ENCODE measurements at regions not wholly inside any gene's neighbourhood (a gene's known extent, or its start where the extent isn't known, plus 50 kb on each side); places are given as distances from the start of the nearest gene placed in this dataset.

GRCh38 chr18:38693104-38693503, 1127.5 kb upstream of the CELF4 start:
- peak overlapping the region; percentile 27 for H2AFZ ChIP-seq (replicated peaks)
- Mint-ChIP-seq H3K36me3 (no peaks in the 10 kb centered on the region), H3K4me1 (peaks cover 26% of the 10 kb centered on the region), H3K9me3 (no peaks in the 10 kb centered on the region), H3K27me3 (ENCODE audit: insufficient read depth, low read depth) (no peaks in the 10 kb centered on the region), H3K27ac (peak overlapping the region; percentile 61), H3K4me3 (no peak overlapping the region)
- H3K9ac ChIP-seq, result no peak overlapping the region
- no peaks in the 10 kb centered on the region for H4K20me1 ChIP-seq (ENCODE audit: low read depth)
- DNase-seq (ENCODE audit: low spot score), result no peak
- no peaks in the 10 kb centered on the region for H3K9me3 ChIP-seq (ENCODE audit: low read depth)
- H3K79me2 ChIP-seq (ENCODE audit: low read depth), result no peaks in the 10 kb centered on the region
- no peak for TF ChIP-seq EZH2 (IDR thresholded peaks at IDR 0.05)
- TF ChIP-seq EZH2phosphoT487 (IDR thresholded peaks at IDR 0.05), result no peak
- TF ChIP-seq CTCF (IDR thresholded peaks at IDR 0.05), result no peak
- H3K27me3 ChIP-seq, result no peaks in the 10 kb centered on the region
- peaks cover 9% of the 10 kb centered on the region for H3K4me1 ChIP-seq
- H3K4me2 ChIP-seq, result no peak overlapping the region
- no peaks in the 10 kb centered on the region for H3F3A ChIP-seq (ENCODE audit: low read depth)
- H3K27ac ChIP-seq, result no peak overlapping the region
- no peaks in the 10 kb centered on the region for H3K36me3 ChIP-seq
- H3K4me3 ChIP-seq, result no peak overlapping the region

DNA sequence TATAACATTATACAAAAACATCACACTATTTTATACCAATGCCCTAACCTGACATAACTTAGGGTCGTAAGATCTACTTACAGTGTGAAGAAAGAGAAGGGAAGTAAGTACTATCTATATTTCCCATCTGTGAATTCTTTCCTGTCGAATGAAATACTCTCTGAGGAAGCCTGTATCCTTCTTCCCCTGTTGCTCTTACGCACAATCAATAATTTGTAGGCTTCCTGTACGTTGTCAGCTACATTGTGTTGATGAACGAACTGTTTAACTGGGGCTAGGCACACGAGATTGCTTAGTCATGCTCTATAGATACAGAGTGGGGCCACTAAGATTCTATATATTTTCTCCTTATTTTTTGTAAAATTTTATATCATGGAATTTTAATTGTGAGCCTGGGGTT, 1125.0 kb upstream of the CELF4 start:
- no peak overlapping the region for H3K4me3 Mint-ChIP-seq
- H3F3A ChIP-seq (ENCODE audit: low read depth), result no peaks in the 10 kb centered on the region
- no peaks in the 10 kb centered on the region for H4K20me1 ChIP-seq (ENCODE audit: low read depth)
- no peak for DNase-seq (ENCODE audit: low spot score)
- no peaks in the 10 kb centered on the region for H3K27me3 Mint-ChIP-seq (ENCODE audit: insufficient read depth, low read depth)
- no peak overlapping the region for H3K4me3 ChIP-seq
- no peaks in the 10 kb centered on the region for H3K36me3 ChIP-seq
- TF ChIP-seq EZH2 (IDR thresholded peaks at IDR 0.05), result no peak
- TF ChIP-seq CTCF (IDR thresholded peaks at IDR 0.05), result no peak
- TF ChIP-seq EZH2phosphoT487 (IDR thresholded peaks at IDR 0.05), result no peak
- peaks cover 11% of the 10 kb centered on the region for H3K4me1 Mint-ChIP-seq
- H3K36me3 Mint-ChIP-seq, result no peaks in the 10 kb centered on the region
- no peaks in the 10 kb centered on the region for H3K79me2 ChIP-seq (ENCODE audit: low read depth)
- H3K4me1 ChIP-seq, result no peaks in the 10 kb centered on the region
- H3K9me3 Mint-ChIP-seq, result no peaks in the 10 kb centered on the region
- no peak overlapping the region for H3K4me2 ChIP-seq
- H3K27ac ChIP-seq, result no peak overlapping the region
- no peak overlapping the region for H2AFZ ChIP-seq (replicated peaks)
- no peak overlapping the region for H3K27ac Mint-ChIP-seq
- H3K27me3 ChIP-seq, result no peaks in the 10 kb centered on the region
- H3K9ac ChIP-seq, result no peak overlapping the region
- no peaks in the 10 kb centered on the region for H3K9me3 ChIP-seq (ENCODE audit: low read depth)

DNA sequence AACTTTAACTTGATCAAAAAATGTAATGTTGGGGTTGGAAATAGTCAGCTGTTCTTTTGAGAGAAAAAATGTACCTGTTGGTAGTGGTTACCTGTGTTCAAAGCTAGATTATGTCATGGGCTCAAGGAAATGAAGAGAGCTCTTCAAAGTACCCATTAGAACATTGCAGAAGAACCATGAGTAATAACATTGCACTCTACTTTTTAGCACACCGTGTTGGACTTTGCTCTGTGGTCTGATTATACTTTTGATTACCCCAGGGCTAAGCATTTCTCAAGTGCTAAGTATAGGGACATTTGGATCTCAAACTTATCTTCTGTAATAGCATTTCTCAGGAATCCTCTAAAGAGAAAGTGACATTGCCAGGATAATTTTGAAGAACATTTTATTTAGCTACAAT, 1122.8 kb upstream of the CELF4 start:
- Histone ChIP-seq H3K4me2 (no peak overlapping the region), H3F3A (ENCODE audit: low read depth) (no peaks in the 10 kb centered on the region), H3K9me3 (ENCODE audit: low read depth) (no peaks in the 10 kb centered on the region), H3K4me1 (no peaks in the 10 kb centered on the region), H3K27me3 (no peaks in the 10 kb centered on the region), H3K4me3 (no peak overlapping the region), H3K36me3 (no peaks in the 10 kb centered on the region), H3K9ac (no peak overlapping the region), H3K79me2 (ENCODE audit: low read depth) (no peaks in the 10 kb centered on the region), H3K27ac (no peak overlapping the region), H2AFZ (replicated peaks) (no peak overlapping the region), H4K20me1 (ENCODE audit: low read depth) (no peaks in the 10 kb centered on the region)
- Mint-ChIP-seq H3K4me3 (no peak overlapping the region), H3K4me1 (peaks cover 7% of the 10 kb centered on the region), H3K27me3 (ENCODE audit: insufficient read depth, low read depth) (no peaks in the 10 kb centered on the region), H3K27ac (no peak overlapping the region), H3K36me3 (no peaks in the 10 kb centered on the region), H3K9me3 (no peaks in the 10 kb centered on the region)
- TF ChIP-seq EZH2phosphoT487 (IDR thresholded peaks at IDR 0.05) (no peak), EZH2 (IDR thresholded peaks at IDR 0.05) (no peak), CTCF (IDR thresholded peaks at IDR 0.05) (no peak)
- DNase-seq (ENCODE audit: low spot score), result no peak

DNA sequence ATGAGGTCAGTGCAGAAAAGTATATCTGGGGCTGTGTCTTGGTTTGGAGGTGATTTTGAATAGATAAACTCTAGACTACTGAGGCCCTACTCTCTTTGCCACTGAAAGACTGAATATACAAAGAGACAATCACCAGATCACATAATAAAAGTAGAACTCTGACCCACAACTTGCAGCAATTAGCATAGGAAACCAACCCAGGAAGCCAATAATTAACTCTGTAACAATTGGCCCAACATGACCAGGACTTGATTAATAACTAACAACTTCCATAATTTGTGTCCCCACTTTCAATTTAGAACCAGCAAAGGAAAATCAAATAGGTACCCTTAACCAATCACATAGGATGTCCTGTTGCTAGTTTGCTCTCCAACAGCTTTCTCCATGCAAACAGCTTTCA, 1104.9 kb upstream of the CELF4 start:
- TF ChIP-seq CTCF (IDR thresholded peaks at IDR 0.05) (no peak), EZH2phosphoT487 (IDR thresholded peaks at IDR 0.05) (no peak), EZH2 (IDR thresholded peaks at IDR 0.05) (no peak)
- Histone ChIP-seq H3K27ac (no peak overlapping the region), H2AFZ (replicated peaks) (no peak overlapping the region), H3F3A (ENCODE audit: low read depth) (no peaks in the 10 kb centered on the region), H3K9ac (no peak overlapping the region), H3K4me1 (no peaks in the 10 kb centered on the region), H3K79me2 (ENCODE audit: low read depth) (no peaks in the 10 kb centered on the region), H3K4me3 (no peak overlapping the region), H4K20me1 (ENCODE audit: low read depth) (no peaks in the 10 kb centered on the region), H3K4me2 (no peak overlapping the region), H3K9me3 (ENCODE audit: low read depth) (no peaks in the 10 kb centered on the region), H3K27me3 (no peaks in the 10 kb centered on the region), H3K36me3 (peaks cover 3% of the 10 kb centered on the region)
- DNase-seq (ENCODE audit: low spot score), result no peak
- H3K36me3 Mint-ChIP-seq, result no peaks in the 10 kb centered on the region
- peaks cover 11% of the 10 kb centered on the region for H3K9me3 Mint-ChIP-seq
- no peak overlapping the region for H3K4me3 Mint-ChIP-seq
- peaks cover 6% of the 10 kb centered on the region for H3K27me3 Mint-ChIP-seq (ENCODE audit: insufficient read depth, low read depth)
- no peaks in the 10 kb centered on the region for H3K4me1 Mint-ChIP-seq
- H3K27ac Mint-ChIP-seq, result no peak overlapping the region
